ENCODE measurements at regions not wholly inside any gene's neighbourhood (a gene's known extent, or its start where the extent isn't known, plus 50 kb on each side); places are given as distances from the start of the nearest gene placed in this dataset.

DNA sequence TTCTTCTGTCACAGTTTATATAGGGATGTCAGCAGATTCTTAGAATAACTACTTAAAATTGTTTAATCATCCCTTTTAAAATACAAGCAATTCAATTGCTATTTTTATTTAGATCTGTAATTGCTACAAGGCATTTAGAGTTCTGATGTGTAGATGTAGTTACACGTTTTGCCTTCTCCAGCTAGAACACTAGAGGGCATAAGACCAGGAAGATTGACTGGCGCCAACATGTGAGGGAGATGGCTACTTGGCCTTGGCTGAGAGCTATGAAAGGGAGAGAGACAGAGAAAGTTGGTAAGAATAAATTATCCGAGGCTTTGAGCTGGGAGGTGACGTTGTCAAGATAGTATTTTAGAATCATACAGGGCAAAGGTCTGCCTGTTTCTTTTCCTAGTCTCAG lies 563.7 kb upstream of the PRKX start:
- H3K79me2 ChIP-seq (ENCODE audit: insufficient read depth, low read length): no peaks in the 10 kb centered on the region
- H3K27me3 ChIP-seq (ENCODE audit: insufficient read depth, low read length, poor library complexity, severe bottlenecking): no peaks in the 10 kb centered on the region
- H3K9me3 ChIP-seq (ENCODE audit: insufficient read depth, low read depth, low read length): no peaks in the 10 kb centered on the region
- no peaks in the 10 kb centered on the region for H3F3A ChIP-seq (ENCODE audit: low read depth)
- H3K4me1 ChIP-seq (ENCODE audit: insufficient read depth, low read length, poor library complexity, severe bottlenecking): no peaks in the 10 kb centered on the region
- no peak overlapping the region for H2AFZ ChIP-seq (ENCODE audit: low read length)
- TF ChIP-seq CTCF (conservative IDR thresholded peaks at IDR 0.05; ENCODE audit: low read length) (peak; percentile 23), EZH2phosphoT487 (IDR thresholded peaks at IDR 0.05; ENCODE audit: borderline replicate concordance) (no peak)
- no peaks in the 10 kb centered on the region for H3K36me3 ChIP-seq (ENCODE audit: insufficient read depth, low read length)
- no peak overlapping the region for H3K9ac ChIP-seq (ENCODE audit: low read depth, low read length, poor library complexity, severe bottlenecking)
- no peak overlapping the region for H3K4me2 ChIP-seq (ENCODE audit: low read depth, low read length, poor library complexity, severe bottlenecking)
- no peak overlapping the region for H3K4me3 ChIP-seq (ENCODE audit: low read length, poor library complexity, severe bottlenecking)
- no peaks in the 10 kb centered on the region for H3K9me2 ChIP-seq (replicated peaks; ENCODE audit: low read depth, low read length)
- no peaks in the 10 kb centered on the region for H4K20me1 ChIP-seq (ENCODE audit: insufficient read depth, low read length, poor library complexity, severe bottlenecking)

DNA sequence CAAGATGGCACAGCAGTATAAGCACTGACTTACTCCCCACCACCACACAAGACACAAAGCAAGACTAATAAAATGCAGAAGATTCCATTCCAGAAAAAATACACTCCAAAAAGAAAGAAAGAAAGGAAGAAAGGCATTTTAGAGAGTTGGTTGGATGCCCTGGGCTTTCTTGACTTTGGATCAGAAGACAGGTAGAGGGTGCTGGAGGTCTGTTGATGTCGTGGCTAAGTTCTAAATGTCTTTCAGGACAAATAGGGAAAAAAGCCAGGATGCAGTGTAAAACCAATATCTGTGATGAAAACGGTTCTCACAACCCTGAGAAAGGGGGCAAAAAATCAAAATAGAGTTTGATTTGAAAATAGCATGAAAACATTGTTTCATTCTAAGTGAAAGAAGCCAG lies 555.2 kb upstream of the PRKX start:
- no peaks in the 10 kb centered on the region for H3K9me3 ChIP-seq (ENCODE audit: insufficient read depth, low read depth, low read length)
- H3K4me2 ChIP-seq (ENCODE audit: low read depth, low read length, poor library complexity, severe bottlenecking): no peak overlapping the region
- no peaks in the 10 kb centered on the region for H3K9me2 ChIP-seq (replicated peaks; ENCODE audit: low read depth, low read length)
- no peaks in the 10 kb centered on the region for H3K27me3 ChIP-seq (ENCODE audit: insufficient read depth, low read length, poor library complexity, severe bottlenecking)
- H2AFZ ChIP-seq (ENCODE audit: low read length): no peak overlapping the region
- no peaks in the 10 kb centered on the region for H4K20me1 ChIP-seq (ENCODE audit: insufficient read depth, low read length, poor library complexity, severe bottlenecking)
- H3K36me3 ChIP-seq (ENCODE audit: insufficient read depth, low read length): no peaks in the 10 kb centered on the region
- no peak for TF ChIP-seq CTCF (conservative IDR thresholded peaks at IDR 0.05; ENCODE audit: low read length)
- TF ChIP-seq EZH2phosphoT487 (IDR thresholded peaks at IDR 0.05; ENCODE audit: borderline replicate concordance): no peak
- no peak overlapping the region for H3K9ac ChIP-seq (ENCODE audit: low read depth, low read length, poor library complexity, severe bottlenecking)
- H3K4me3 ChIP-seq (ENCODE audit: low read length, poor library complexity, severe bottlenecking): no peak overlapping the region
- no peaks in the 10 kb centered on the region for H3K4me1 ChIP-seq (ENCODE audit: insufficient read depth, low read length, poor library complexity, severe bottlenecking)
- no peaks in the 10 kb centered on the region for H3F3A ChIP-seq (ENCODE audit: low read depth)
- no peaks in the 10 kb centered on the region for H3K79me2 ChIP-seq (ENCODE audit: insufficient read depth, low read length)

DNA sequence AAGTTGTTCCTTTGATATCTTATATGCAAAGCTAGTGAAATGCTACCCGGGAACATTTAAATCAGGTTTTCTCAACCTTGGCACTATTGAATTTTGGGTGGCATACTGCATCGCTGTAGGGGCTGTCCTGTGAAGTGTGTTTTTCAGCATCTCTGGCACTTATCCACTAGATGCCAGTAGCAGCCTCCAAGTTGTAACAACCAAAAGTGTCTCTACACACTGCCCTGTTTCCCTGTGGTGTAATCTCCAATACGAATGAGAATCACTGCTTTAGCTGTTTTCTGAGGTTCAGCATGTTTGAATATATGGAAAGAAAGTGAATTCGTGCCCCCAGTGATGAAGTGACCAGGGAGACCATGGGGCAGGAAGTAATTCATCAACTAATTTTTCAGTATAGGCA lies 551.6 kb upstream of the PRKX start:
- no peak for TF ChIP-seq CTCF (conservative IDR thresholded peaks at IDR 0.05; ENCODE audit: low read length)
- TF ChIP-seq EZH2phosphoT487 (IDR thresholded peaks at IDR 0.05; ENCODE audit: borderline replicate concordance): no peak

More for the DNA sequence above, 551.6 kb upstream of the PRKX start:
- Histone ChIP-seq H3K4me3 (ENCODE audit: low read length, poor library complexity, severe bottlenecking) (no peak overlapping the region), H3F3A (ENCODE audit: low read depth) (no peaks in the 10 kb centered on the region), H3K9me3 (ENCODE audit: insufficient read depth, low read depth, low read length) (no peaks in the 10 kb centered on the region), H3K4me1 (ENCODE audit: insufficient read depth, low read length, poor library complexity, severe bottlenecking) (no peaks in the 10 kb centered on the region), H4K20me1 (ENCODE audit: insufficient read depth, low read length, poor library complexity, severe bottlenecking) (no peaks in the 10 kb centered on the region), H3K79me2 (ENCODE audit: insufficient read depth, low read length) (no peaks in the 10 kb centered on the region), H3K4me2 (ENCODE audit: low read depth, low read length, poor library complexity, severe bottlenecking) (no peak overlapping the region), H3K9ac (ENCODE audit: low read depth, low read length, poor library complexity, severe bottlenecking) (no peak overlapping the region), H3K36me3 (ENCODE audit: insufficient read depth, low read length) (no peaks in the 10 kb centered on the region), H2AFZ (ENCODE audit: low read length) (no peak overlapping the region), H3K9me2 (replicated peaks; ENCODE audit: low read depth, low read length) (no peaks in the 10 kb centered on the region), H3K27me3 (ENCODE audit: insufficient read depth, low read length, poor library complexity, severe bottlenecking) (no peaks in the 10 kb centered on the region)

Data from Loucy (cell line).